LHCN-M2 (cell line): ENCODE measurements at regions not wholly inside any gene's neighbourhood (a gene's known extent, or its start where the extent isn't known, plus 50 kb on each side); places are given as distances from the start of the nearest gene placed in this dataset.

Experiments used
- DNase-seq: peaks from one replicate; pipeline ENCODE4 v3.0.0-alpha.2; 2012; ENCODE audit warnings: low read depth

GRCh38 chr1:80917225-80917624, 883.5 kb upstream of the ADGRL2 start:
- no peak for DNase-seq

GRCh38 chr1:80915491-80915890, 885.2 kb upstream of the ADGRL2 start:
- no peak for DNase-seq

GRCh38 chr1:80910426-80910825, 890.3 kb upstream of the ADGRL2 start:
- DNase-seq, result no peak

GRCh38 chr1:80909172-80909784, 891.5 kb upstream of the ADGRL2 start:
- DNase-seq, result no peak

- no peak for DNase-seq
Observed at GRCh38 chr1:80896781-80897356, 903.9 kb upstream of the ADGRL2 start.

- DNase-seq, result no peak
Observed at GRCh38 chr1:80894921-80895320, 905.8 kb upstream of the ADGRL2 start.

GRCh38 chr1:80893115-80893514, 907.6 kb upstream of the ADGRL2 start:
- DNase-seq, result no peak

GRCh38 chr1:80892539-80892938, 908.2 kb upstream of the ADGRL2 start:
- DNase-seq, result no peak

- no peak for DNase-seq
Observed at GRCh38 chr1:80891871-80892270, 908.9 kb upstream of the ADGRL2 start.

GRCh38 chr1:80882553-80882952, 918.2 kb upstream of the ADGRL2 start:
- peak; percentile 0 for DNase-seq

GRCh38 chr1:80878343-80878742, 922.4 kb upstream of the ADGRL2 start:
- DNase-seq, result no peak

GRCh38 chr1:80876035-80876434, 924.7 kb upstream of the ADGRL2 start:
- DNase-seq, result no peak

- no peak for DNase-seq
Observed at GRCh38 chr1:80869299-80869698, 931.4 kb upstream of the ADGRL2 start.

- DNase-seq, result no peak
Observed at GRCh38 chr1:80847904-80848303, 952.8 kb upstream of the ADGRL2 start.

- DNase-seq, result no peak
Observed at GRCh38 chr1:80846966-80847365, 953.8 kb upstream of the ADGRL2 start.

- no peak for DNase-seq
Observed at GRCh38 chr1:80842796-80843195, 957.9 kb upstream of the ADGRL2 start.

GRCh38 chr1:80841261-80841660, 959.5 kb upstream of the ADGRL2 start:
- no peak for DNase-seq

- no peak for DNase-seq
Observed at GRCh38 chr1:80837066-80837465, 963.7 kb upstream of the ADGRL2 start.

GRCh38 chr1:80836505-80836904, 964.2 kb upstream of the ADGRL2 start:
- DNase-seq, result no peak

- DNase-seq, result no peak
Observed at GRCh38 chr1:80827666-80828065, 973.1 kb upstream of the ADGRL2 start.

GRCh38 chr1:80825067-80825466, 975.7 kb upstream of the ADGRL2 start:
- DNase-seq, result no peak

GRCh38 chr1:80818211-80818610, 982.5 kb upstream of the ADGRL2 start:
- DNase-seq, result no peak

GRCh38 chr1:80807981-80808380, 992.8 kb upstream of the ADGRL2 start:
- no peak for DNase-seq

GRCh38 chr1:80806431-80806830, 994.3 kb upstream of the ADGRL2 start:
- no peak for DNase-seq
